ENCODE measurements at regions not wholly inside any gene's neighbourhood (a gene's known extent, or its start where the extent isn't known, plus 50 kb on each side); places are given as distances from the start of the nearest gene placed in this dataset.

GRCh38 chr6:67047996-67048395 lies 1341.0 kb upstream of the EYS start:
- Mint-ChIP-seq H3K27ac (no peak overlapping the region), H3K4me1 (ENCODE audit: low read depth) (no peaks in the 10 kb centered on the region), H3K9me3 (peaks cover 18% of the 10 kb centered on the region), H3K27me3 (no peaks in the 10 kb centered on the region), H3K4me3 (no peak overlapping the region), H3K36me3 (ENCODE audit: low read depth) (no peaks in the 10 kb centered on the region)
- Histone ChIP-seq H3K27me3 (ENCODE audit: control insufficient read depth in 1 of 2, insufficient read depth in 2 of 2, low read length in 2 of 2) (no peaks in the 10 kb centered on the region), H3K27ac (ENCODE audit: low read depth in 1 of 2, low read length in 2 of 2) (no peak overlapping the region), H3K4me3 (ENCODE audit: low read length) (no peak overlapping the region), H3K9me3 (ENCODE audit: control insufficient read depth in 1 of 2, insufficient read depth in 1 of 2, low read length in 2 of 2) (peaks cover 0 to 4% of the 10 kb centered on the region in 2 experiments), H3K4me1 (ENCODE audit: insufficient read depth, low read length) (no peaks in the 10 kb centered on the region), H3K36me3 (ENCODE audit: insufficient read depth, low read length) (no peaks in the 10 kb centered on the region)
- ATAC-seq (ENCODE audit: poor library complexity) (no peak), DNase-seq (no peak)
- ChIA-PET CTCF (no interaction called here), POLR2A (no interaction called here)
- TF ChIP-seq, protein P1, sequence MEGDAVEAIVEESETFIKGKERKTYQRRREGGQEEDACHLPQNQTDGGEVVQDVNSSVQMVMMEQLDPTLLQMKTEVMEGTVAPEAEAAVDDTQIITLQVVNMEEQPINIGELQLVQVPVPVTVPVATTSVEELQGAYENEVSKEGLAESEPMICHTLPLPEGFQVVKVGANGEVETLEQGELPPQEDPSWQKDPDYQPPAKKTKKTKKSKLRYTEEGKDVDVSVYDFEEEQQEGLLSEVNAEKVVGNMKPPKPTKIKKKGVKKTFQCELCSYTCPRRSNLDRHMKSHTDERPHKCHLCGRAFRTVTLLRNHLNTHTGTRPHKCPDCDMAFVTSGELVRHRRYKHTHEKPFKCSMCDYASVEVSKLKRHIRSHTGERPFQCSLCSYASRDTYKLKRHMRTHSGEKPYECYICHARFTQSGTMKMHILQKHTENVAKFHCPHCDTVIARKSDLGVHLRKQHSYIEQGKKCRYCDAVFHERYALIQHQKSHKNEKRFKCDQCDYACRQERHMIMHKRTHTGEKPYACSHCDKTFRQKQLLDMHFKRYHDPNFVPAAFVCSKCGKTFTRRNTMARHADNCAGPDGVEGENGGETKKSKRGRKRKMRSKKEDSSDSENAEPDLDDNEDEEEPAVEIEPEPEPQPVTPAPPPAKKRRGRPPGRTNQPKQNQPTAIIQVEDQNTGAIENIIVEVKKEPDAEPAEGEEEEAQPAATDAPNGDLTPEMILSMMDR (IDR thresholded peaks at IDR 0.05), result no peak
- intact Hi-C loops (cut with DNase I, micrococcal nuclease), result no loop called here

- no peak overlapping the region for H3K27ac ChIP-seq (ENCODE audit: low read depth in 1 of 2, low read length in 2 of 2)
- no peak overlapping the region for H3K4me3 ChIP-seq (ENCODE audit: low read length)
- peaks cover 0 to 4% of the 10 kb centered on the region in 2 experiments for H3K9me3 ChIP-seq (ENCODE audit: control insufficient read depth in 1 of 2, insufficient read depth in 1 of 2, low read length in 2 of 2)
- intact Hi-C loops (cut with DNase I, micrococcal nuclease), result no loop called here
- ChIA-PET POLR2A (no interaction called here), CTCF (no interaction called here)
- H3K4me1 ChIP-seq (ENCODE audit: insufficient read depth, low read length), result no peaks in the 10 kb centered on the region
- Mint-ChIP-seq H3K4me1 (ENCODE audit: low read depth) (no peaks in the 10 kb centered on the region), H3K27ac (no peak overlapping the region), H3K4me3 (no peak overlapping the region), H3K9me3 (peaks cover 16% of the 10 kb centered on the region), H3K27me3 (no peaks in the 10 kb centered on the region), H3K36me3 (ENCODE audit: low read depth) (no peaks in the 10 kb centered on the region)
- H3K27me3 ChIP-seq (ENCODE audit: control insufficient read depth in 1 of 2, insufficient read depth in 2 of 2, low read length in 2 of 2), result no peaks in the 10 kb centered on the region
- TF ChIP-seq, protein P1 (IDR thresholded peaks at IDR 0.05), result no peak
- no peaks in the 10 kb centered on the region for H3K36me3 ChIP-seq (ENCODE audit: insufficient read depth, low read length)
- DNase-seq, result no peak
- no peak for ATAC-seq (ENCODE audit: poor library complexity)
These were observed 1338.0 kb upstream of the EYS start for GRCh38 chr6:67045076-67045475.

DNA sequence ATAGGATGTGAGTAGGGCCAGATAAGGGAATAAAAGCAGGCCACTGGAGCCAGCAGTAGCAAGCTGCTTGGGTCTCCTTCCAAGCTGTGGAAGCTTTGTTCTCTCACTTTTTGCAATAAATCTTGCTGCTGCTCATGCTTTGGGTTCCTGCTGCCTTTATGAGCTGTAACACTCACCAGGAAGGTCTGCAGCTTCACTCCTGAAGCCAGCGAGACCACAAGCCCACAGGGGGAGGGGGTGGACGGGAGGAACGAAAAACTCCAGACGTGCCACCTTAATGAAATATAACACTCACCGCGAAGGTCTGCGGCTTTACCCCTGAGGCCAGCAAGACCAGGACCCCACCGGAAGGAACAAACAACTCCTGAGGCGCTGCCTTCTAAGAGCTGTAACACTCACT lies 1324.4 kb upstream of the EYS start:
- H3K36me3 Mint-ChIP-seq (ENCODE audit: low read depth), result no peaks in the 10 kb centered on the region
- no peaks in the 10 kb centered on the region for H3K27me3 Mint-ChIP-seq
- ChIA-PET POLR2A (no interaction called here), CTCF (no interaction called here)
- DNase-seq (no peak), ATAC-seq (ENCODE audit: poor library complexity) (no peak)
- no peaks in the 10 kb centered on the region for H3K27me3 ChIP-seq (ENCODE audit: control insufficient read depth in 1 of 2, insufficient read depth in 2 of 2, low read length in 2 of 2)
- H3K36me3 ChIP-seq (ENCODE audit: insufficient read depth, low read length), result no peaks in the 10 kb centered on the region
- peaks cover 12% of the 10 kb centered on the region for H3K9me3 Mint-ChIP-seq
- no peak overlapping the region for H3K4me3 ChIP-seq (ENCODE audit: low read length)
- no peak overlapping the region for H3K27ac ChIP-seq (ENCODE audit: low read depth in 1 of 2, low read length in 2 of 2)
- no peaks in the 10 kb centered on the region for H3K4me1 ChIP-seq (ENCODE audit: insufficient read depth, low read length)
- no peaks in the 10 kb centered on the region for H3K4me1 Mint-ChIP-seq (ENCODE audit: low read depth)
- TF ChIP-seq, protein P1 (IDR thresholded peaks at IDR 0.05), result no peak
- H3K4me3 Mint-ChIP-seq, result no peak overlapping the region
- H3K27ac Mint-ChIP-seq, result no peak overlapping the region
- H3K9me3 ChIP-seq (ENCODE audit: control insufficient read depth in 1 of 2, insufficient read depth in 1 of 2, low read length in 2 of 2), result peaks cover 0 to 18% of the 10 kb centered on the region in 2 experiments
- intact Hi-C loops (cut with DNase I, micrococcal nuclease), result no loop called here
